ENCODE measurements at regions not wholly inside any gene's neighbourhood (a gene's known extent, or its start where the extent isn't known, plus 50 kb on each side); places are given as distances from the start of the nearest gene placed in this dataset.

- in situ Hi-C loops (cut with MboI; ENCODE audit: low pct_unique_long_range_greater_than_20kb, low sequenced_read_pairs), result no loop called here
- DNase-seq, result peak; percentile 72
These were observed 84.9 kb downstream of the FBXO5 start for GRCh38 chr6:152897807-152898399.

- in situ Hi-C loops (cut with MboI; ENCODE audit: low pct_unique_long_range_greater_than_20kb, low sequenced_read_pairs), result no loop called here
- no peak for DNase-seq
These were observed 78.2 kb downstream of the FBXO5 start for GRCh38 chr6:152904678-152905077.

GRCh38 chr6:152905551-152906299 is 77.1 kb downstream of the FBXO5 start:
- in situ Hi-C loops (cut with MboI; ENCODE audit: low pct_unique_long_range_greater_than_20kb, low sequenced_read_pairs), result no loop called here

GRCh38 chr6:152909241-152909640 is 73.6 kb downstream of the FBXO5 start:
- DNase-seq, result no peak

More at GRCh38 chr6:152905551-152906299, 77.1 kb downstream of the FBXO5 start:
- DNase-seq, result no peak

GRCh38 chr6:152916035-152916434 is 66.8 kb downstream of the FBXO5 start:
- in situ Hi-C loops (cut with MboI; ENCODE audit: low pct_unique_long_range_greater_than_20kb, low sequenced_read_pairs), result no loop called here
- no peak for DNase-seq

More at GRCh38 chr6:152909241-152909640, 73.6 kb downstream of the FBXO5 start:
- in situ Hi-C loops (cut with MboI; ENCODE audit: low pct_unique_long_range_greater_than_20kb, low sequenced_read_pairs), result no loop called here

- in situ Hi-C loops (cut with MboI; ENCODE audit: low pct_unique_long_range_greater_than_20kb, low sequenced_read_pairs), result no loop called here
- no peak for DNase-seq
These were observed 63.9 kb downstream of the FBXO5 start for GRCh38 chr6:152918991-152919390.

GRCh38 chr6:152920016-152920415 is 62.8 kb downstream of the FBXO5 start:
- DNase-seq, result no peak

More at GRCh38 chr6:152920016-152920415, 62.8 kb downstream of the FBXO5 start:
- in situ Hi-C loops (cut with MboI; ENCODE audit: low pct_unique_long_range_greater_than_20kb, low sequenced_read_pairs), result no loop called here

Data from KBM-7 (cell line).